HEK293T (cell line): ENCODE measurements at regions not wholly inside any gene's neighbourhood (a gene's known extent, or its start where the extent isn't known, plus 50 kb on each side); places are given as distances from the start of the nearest gene placed in this dataset.

ENCODE experiments used
- CTCF ChIA-PET: fragments of 350-600 bp; formaldehyde crosslinking; extraction: SDS; loops from one replicate; lab custom pipeline; 2021; ENCODE audit warnings: antibody characterized with exemption, inconsistent platforms; lab: Yijun Ruan, JAX
- POLR2A ChIA-PET: fragments of 350-600 bp; formaldehyde crosslinking; extraction: SDS; loops from one replicate; lab custom pipeline; 2020; ENCODE audit warnings: antibody characterized with exemption, inconsistent platforms; lab: Yijun Ruan, JAX
- DNase-seq: peaks from one replicate; pipeline ENCODE4 v3.0.0; 2012; ENCODE audit warnings: mixed read lengths; ENCODE audit errors: extremely low spot score
- ARNT ChIP-seq: fragments of 450-650 bp; IDR thresholded peaks from 2 replicates; pipeline ENCODE4 v1.6.1; 2017; ENCODE audit warnings: mild to moderate bottlenecking
- BHLHE40 ChIP-seq: fragments of 450-650 bp; IDR thresholded peaks from 2 replicates; pipeline ENCODE4 v1.6.1; 2016; ENCODE audit warnings: mild to moderate bottlenecking, moderate library complexity, borderline replicate concordance
- CTBP1 ChIP-seq: fragments of 450-650 bp; IDR thresholded peaks from 2 replicates; pipeline ENCODE4 v1.6.1; 2016; ENCODE audit warnings: borderline replicate concordance
- ELF4 ChIP-seq: fragments of 450-650 bp; IDR thresholded peaks from 2 replicates; pipeline ENCODE4 v1.6.1; 2017; ENCODE audit warnings: antibody characterized with exemption
- FOXA1 ChIP-seq: fragments of 450-650 bp; IDR thresholded peaks from 2 replicates; pipeline ENCODE4 v1.6.1; 2016; ENCODE audit warnings: mild to moderate bottlenecking
- FOXK2 ChIP-seq: fragments of 450-650 bp; IDR thresholded peaks from 2 replicates; pipeline ENCODE4 v1.6.1; 2016; ENCODE audit warnings: mild to moderate bottlenecking
- FOXM1 ChIP-seq: fragments of 450-650 bp; IDR thresholded peaks from 2 replicates; pipeline ENCODE4 v1.6.1; 2017; ENCODE audit warnings: mild to moderate bottlenecking, borderline replicate concordance
- HDGF ChIP-seq: fragments of 450-650 bp; IDR thresholded peaks from 2 replicates; pipeline ENCODE4 v1.6.1; 2017; ENCODE audit warnings: antibody characterized with exemption, borderline replicate concordance
- L3MBTL2 ChIP-seq: fragments of 450-650 bp; conservative IDR thresholded peaks from 2 replicates; pipeline ENCODE4 v1.6.1; 2016; ENCODE audit warnings: mild to moderate bottlenecking
- LEF1 ChIP-seq: fragments of 450-650 bp; IDR thresholded peaks from 2 replicates; pipeline ENCODE4 v1.6.1; 2017; ENCODE audit warnings: mild to moderate bottlenecking, borderline replicate concordance
- NFRKB ChIP-seq: fragments of 450-650 bp; IDR thresholded peaks from 2 replicates; pipeline ENCODE4 v1.6.1; 2016; ENCODE audit warnings: mild to moderate bottlenecking, moderate library complexity
- PKNOX1 ChIP-seq: fragments of 450-650 bp; IDR thresholded peaks from 2 replicates; pipeline ENCODE4 v1.6.1; 2016
- SP1 ChIP-seq: fragments of 450-650 bp; IDR thresholded peaks from 2 replicates; pipeline ENCODE4 v1.6.1; 2017
- SUZ12 ChIP-seq: fragments of 450-650 bp; IDR thresholded peaks from 2 replicates; pipeline ENCODE4 v1.6.1; 2016; ENCODE audit warnings: mild to moderate bottlenecking
- TARDBP ChIP-seq: fragments of 450-650 bp; IDR thresholded peaks from 2 replicates; pipeline ENCODE4 v1.6.1; 2016
- ZNF384 ChIP-seq: fragments of 450-650 bp; IDR thresholded peaks from 2 replicates; pipeline ENCODE4 v1.6.1; 2016

GRCh38 chrX:40284852-40285251, 187.1 kb upstream of the BCOR start:
- no peak for DNase-seq
- ChIA-PET POLR2A (no interaction called here), CTCF (no interaction called here)
- no peak for TF ChIP-seq ARNT
- TF ChIP-seq BHLHE40, result no peak
- TF ChIP-seq SUZ12, result no peak
- TF ChIP-seq CTBP1, result no peak
- no peak for TF ChIP-seq TARDBP
- TF ChIP-seq LEF1, result no peak
- TF ChIP-seq FOXA1, result no peak

- TF ChIP-seq L3MBTL2 (no peak), ARNT (no peak), FOXA1 (no peak), BHLHE40 (no peak), NFRKB (no peak), ELF4 (no peak), FOXK2 (no peak), TARDBP (no peak), PKNOX1 (no peak), CTBP1 (no peak), HDGF (no peak), SUZ12 (no peak), SP1 (no peak), ZNF384 (no peak), LEF1 (no peak), FOXM1 (no peak)
- CTCF ChIA-PET, result no interaction called here
Measured at GRCh38 chrX:40283981-40284380, 186.2 kb upstream of the BCOR start.

GRCh38 chrX:40282946-40283660, 185.3 kb upstream of the BCOR start:
- TF ChIP-seq PKNOX1 (no peak), FOXA1 (no peak), ARNT (no peak), ELF4 (no peak), NFRKB (no peak), TARDBP (no peak), HDGF (no peak), FOXM1 (no peak), CTBP1 (no peak), LEF1 (no peak), BHLHE40 (no peak)
- CTCF ChIA-PET, result no interaction called here
- DNase-seq, result no peak
- POLR2A ChIA-PET, result no interaction called here

More at GRCh38 chrX:40283981-40284380, 186.2 kb upstream of the BCOR start:
- POLR2A ChIA-PET, result no interaction called here
- DNase-seq, result no peak

- DNase-seq, result no peak
- ChIA-PET CTCF (interaction anchor here (0.6 kb wide), 1 partner anchor 473 kb away, joined by 3 read pairs; no protein-coding TSS in a partner anchor), POLR2A (no interaction called here)
- TF ChIP-seq PKNOX1, result no peak
- TF ChIP-seq HDGF, result no peak
- no peak for TF ChIP-seq ARNT
- no peak for TF ChIP-seq BHLHE40
- TF ChIP-seq L3MBTL2, result no peak
- no peak for TF ChIP-seq FOXK2
- no peak for TF ChIP-seq ELF4
- no peak for TF ChIP-seq ZNF384
- TF ChIP-seq SUZ12, result no peak
- no peak for TF ChIP-seq TARDBP
- TF ChIP-seq LEF1, result no peak
- no peak for TF ChIP-seq NFRKB
- no peak for TF ChIP-seq SP1
- TF ChIP-seq CTBP1, result no peak
- no peak for TF ChIP-seq FOXA1
- TF ChIP-seq FOXM1, result no peak
Measured at GRCh38 chrX:40282348-40282747, 184.6 kb upstream of the BCOR start.

- no peak for DNase-seq
- ChIA-PET CTCF (no interaction called here), POLR2A (no interaction called here)
- no peak for TF ChIP-seq FOXK2
- no peak for TF ChIP-seq HDGF
- TF ChIP-seq ZNF384, result no peak
- no peak for TF ChIP-seq LEF1
- no peak for TF ChIP-seq L3MBTL2
- no peak for TF ChIP-seq TARDBP
- TF ChIP-seq ELF4, result no peak
- no peak for TF ChIP-seq BHLHE40
- TF ChIP-seq SP1, result no peak
- no peak for TF ChIP-seq ARNT
- TF ChIP-seq NFRKB, result no peak
- no peak for TF ChIP-seq CTBP1
- TF ChIP-seq PKNOX1, result no peak
- no peak for TF ChIP-seq FOXA1
- TF ChIP-seq FOXM1, result no peak
- no peak for TF ChIP-seq SUZ12
Measured at GRCh38 chrX:40281336-40282005, 183.7 kb upstream of the BCOR start.
